IMR-90 (cell line): ENCODE measurements at regions not wholly inside any gene's neighbourhood (a gene's known extent, or its start where the extent isn't known, plus 50 kb on each side); places are given as distances from the start of the nearest gene placed in this dataset.
"Not testable (repeated sequence)": the region's sequence is repeated elsewhere in the genome, so short reads cannot be mapped to it uniquely, and the experiment has no call there.

Source experiments
- ATAC-seq: fragments of 200-7000 bp; cut with Tn5 transposase; 2 replicates; pipeline ENCODE4 v1.9.1; 2020; ENCODE audit warnings: low read depth, mild to moderate bottlenecking, moderate library complexity
- BruUV-seq: library from RNA; stranded (reverse); fragments of 400-500 nt; replicated peaks from 2 replicates; lab custom pipeline; 2021; lab: Mats Ljungman, UMichigan
- CTCF ChIA-PET: fragments of 300-600 bp; formaldehyde crosslinking; extraction: SDS; loops from one replicate; lab custom pipeline; 2021; ENCODE audit warnings: antibody characterized with exemption; lab: Yijun Ruan, JAX
- POLR2A ChIA-PET: fragments of 300-600 bp; sonication (Branson Sonifier 250); formaldehyde crosslinking; loops from one replicate; lab custom pipeline; 2022; ENCODE audit warnings: antibody characterized with exemption; ENCODE audit not compliant: unreplicated experiment; lab: Charles Lee
- DNase-seq: peaks from one replicate; pipeline ENCODE4 v3.0.0; 2013
- H2AFZ ChIP-seq: replicated peaks from 2 replicates; pipeline ENCODE3; 2013; ENCODE audit warnings: low read length, mild to moderate bottlenecking; ENCODE audit not compliant: poor library complexity
- H2AK5ac ChIP-seq: 2 replicates; pipeline ENCODE4 v1.6.1; 2013; ENCODE audit warnings: low read depth, low read length, inconsistent platforms
- H2AK9ac ChIP-seq: replicated peaks from 2 replicates; pipeline ENCODE3; 2013; ENCODE audit warnings: mild to moderate bottlenecking, low read depth, low read length, moderate library complexity; ENCODE audit not compliant: poor library complexity
- H2BK120ac ChIP-seq: 2 replicates; pipeline ENCODE4 v1.6.1; 2013; ENCODE audit warnings: low read depth, low read length, inconsistent platforms
- H2BK15ac ChIP-seq: 3 replicates; pipeline ENCODE4 v1.6.1; 2013; ENCODE audit warnings: low read depth, low read length, inconsistent platforms
- H2BK20ac ChIP-seq: 2 replicates; pipeline ENCODE4 v1.6.1; 2013; ENCODE audit warnings: low read depth, mild to moderate bottlenecking, inconsistent platforms, low read length, moderate library complexity
- H2BK5ac ChIP-seq: 2 replicates; pipeline ENCODE4 v1.6.1; 2013; ENCODE audit warnings: mild to moderate bottlenecking, low read depth, low read length, inconsistent platforms; ENCODE audit not compliant: poor library complexity, severe bottlenecking
- H3K14ac ChIP-seq: replicated peaks from 2 replicates; pipeline ENCODE4 v1.6.1; 2013; ENCODE audit warnings: low read depth, low read length, inconsistent platforms
- H3K18ac ChIP-seq: 2 replicates; pipeline ENCODE4 v1.6.1; 2013; ENCODE audit warnings: low read depth, low read length, control low read depth
- H3K23ac ChIP-seq: 2 replicates; pipeline ENCODE4 v1.6.1; 2013; ENCODE audit warnings: low read depth, low read length, inconsistent platforms
- H3K27ac ChIP-seq: 2 replicates; pipeline ENCODE4 v1.5.1; 2013; ENCODE audit warnings: mild to moderate bottlenecking, control low read depth, low read length; ENCODE audit not compliant: insufficient read depth
- H3K27me3 ChIP-seq: 2 replicates; pipeline ENCODE4 v1.6.1; 2013; ENCODE audit warnings: low read length; ENCODE audit not compliant: control insufficient read depth, insufficient read depth
- H3K36me3 ChIP-seq: 2 replicates; pipeline ENCODE4 v1.6.1; 2013; ENCODE audit warnings: low read length, mixed read lengths; ENCODE audit not compliant: control insufficient read depth, insufficient read depth
- H3K4ac ChIP-seq: 2 replicates; pipeline ENCODE4 v1.6.1; 2013; ENCODE audit warnings: low read depth, low read length, inconsistent platforms
- H3K4me1 ChIP-seq: 2 replicates; pipeline ENCODE4 v1.6.1; 2013; ENCODE audit warnings: low read length, mixed read lengths; ENCODE audit not compliant: control insufficient read depth, insufficient read depth
- H3K4me2 ChIP-seq: 2 replicates; pipeline ENCODE4 v1.6.1; 2013; ENCODE audit warnings: low read depth, mild to moderate bottlenecking, control low read depth, low read length, moderate library complexity
- H3K4me3 ChIP-seq: 2 replicates; pipeline ENCODE4 v1.5.1; 2013; ENCODE audit warnings: low read depth, mild to moderate bottlenecking, control low read depth, low read length, moderate library complexity; ENCODE audit not compliant: insufficient read depth
- H3K56ac ChIP-seq: 2 replicates; pipeline ENCODE4 v1.6.1; 2013; ENCODE audit warnings: low read length, inconsistent platforms; ENCODE audit not compliant: insufficient read depth; ENCODE audit errors: extremely low read depth
- H3K79me1 ChIP-seq, 2 experiments: 2 replicates each; pipeline ENCODE4 v1.6.1; 2013; ENCODE audit warnings: low read length in 2 of 2, inconsistent platforms in 1 of 2, low read depth in 1 of 2
- H3K9ac ChIP-seq: 2 replicates; pipeline ENCODE4 v1.6.1; 2013; ENCODE audit warnings: low read depth, low read length, control low read depth
- H3K9me1 ChIP-seq: 2 replicates; pipeline ENCODE4 v1.6.1; 2013; ENCODE audit warnings: low read length, inconsistent platforms; ENCODE audit not compliant: insufficient read depth
- H3K9me3 ChIP-seq: 2 replicates; pipeline ENCODE4 v1.6.1; 2013; ENCODE audit warnings: low read length; ENCODE audit not compliant: control insufficient read depth, insufficient read depth
- H4K20me1 ChIP-seq: 2 replicates; pipeline ENCODE4 v1.6.1; 2013; ENCODE audit warnings: low read length, inconsistent platforms; ENCODE audit not compliant: insufficient read depth
- H4K5ac ChIP-seq: 2 replicates; pipeline ENCODE4 v1.6.1; 2013; ENCODE audit warnings: mild to moderate bottlenecking, low read depth, low read length, control low read depth
- H4K8ac ChIP-seq, 2 experiments: 2 replicates each; pipeline ENCODE4 v1.6.1; 2013; ENCODE audit warnings: low read depth in 2 of 2, low read length in 2 of 2, control low read depth in 1 of 2, inconsistent platforms in 1 of 2
- H4K91ac ChIP-seq: 2 replicates; pipeline ENCODE4 v1.6.1; 2013; ENCODE audit warnings: low read depth, low read length, inconsistent platforms; ENCODE audit not compliant: insufficient read depth
- WGBS, 2 experiments: methylation state at CpG; one replicate each; pipeline versions ENCODE4 v1.1.5 to v1.1.7; 2013; ENCODE audit warnings: missing lambda C conversion rate in 2 of 2; ENCODE audit not compliant: insufficient read length in 1 of 2; ENCODE audit errors: extremely low coverage in 2 of 2; 5-methylcytosine and 5-hydroxymethylcytosine counted together
- dilution Hi-C: fragments of 300-500 bp; cut with HindIII; formaldehyde crosslinking; loops from one replicate; pipeline ENCODE4 v1.14.3; 2018; ENCODE audit warnings: low sequenced_read_pairs; ENCODE audit not compliant: unreplicated experiment
- in situ Hi-C: fragments of 300-500 bp; cut with MboI; formaldehyde crosslinking; loops from 3 replicates; pipeline ENCODE4 v1.14.3; 2019; ENCODE audit warnings: low sequenced_read_pairs, inconsistent platforms, mixed read lengths
- intact Hi-C: fragments of 100-400 bp; cut with micrococcal nuclease; formaldehyde crosslinking; loops from 2 replicates; pipeline ENCODE4 v1.10.0; 2022

- H3K27me3 ChIP-seq, CTCF ChIA-PET, H3K79me1 ChIP-seq, H3K56ac ChIP-seq, H2BK15ac ChIP-seq, H3K23ac ChIP-seq, dilution Hi-C loops, intact Hi-C loops, H3K4me2 ChIP-seq, H3K4ac ChIP-seq, H3K18ac ChIP-seq, H3K14ac ChIP-seq, H2AFZ ChIP-seq, POLR2A ChIA-PET, H2BK20ac ChIP-seq, H3K27ac ChIP-seq, H3K4me3 ChIP-seq, H3K36me3 ChIP-seq, H2BK120ac ChIP-seq, H4K20me1 ChIP-seq, BruUV-seq, H3K9ac ChIP-seq, H2AK5ac ChIP-seq, DNase-seq, H4K8ac ChIP-seq, H4K5ac ChIP-seq, H4K91ac ChIP-seq, ATAC-seq, H2AK9ac ChIP-seq, in situ Hi-C loops, H3K4me1 ChIP-seq, H3K9me1 ChIP-seq: not testable (repeated sequence)
- Histone ChIP-seq H3K9me3 (peaks cover 52% of the 10 kb centered on the region), H2BK5ac (peak overlapping the region; percentile 57)
- WGBS, 2 experiments, result 52 to 100% methylated on average over 5 to 8 of the region's 8 CpGs
Measured at GRCh38 chr21:7943534-7943933, 2577.8 kb upstream of the TPTE start.
